SU-DHL-6 (cell line): ENCODE measurements at regions not wholly inside any gene's neighbourhood (a gene's known extent, or its start where the extent isn't known, plus 50 kb on each side); places are given as distances from the start of the nearest gene placed in this dataset.

Experiments
- CTCF ChIP-seq: fragments of 200-600 bp; sonication (generic); IDR thresholded peaks from one replicate; pipeline ENCODE4 v1.5.1; 2017; ENCODE audit warnings: antibody characterized with exemption, mild to moderate bottlenecking, low read length, moderate library complexity; ENCODE audit not compliant: insufficient read depth, poor library complexity, severe bottlenecking
- EZH2phosphoT487 ChIP-seq: fragments of 200-600 bp; sonication (generic), shearing (Covaris generic); conservative IDR thresholded peaks from 2 replicates; pipeline ENCODE4 v1.6.1; 2018; ENCODE audit warnings: mild to moderate bottlenecking, antibody characterized with exemption, low read length, moderate library complexity, mixed read lengths

GRCh38 chr3:8319935-8320634 is 181.5 kb upstream of the LMCD1 start:
- TF ChIP-seq CTCF, result no peak
- no peak for TF ChIP-seq EZH2phosphoT487
